ENCODE measurements at regions not wholly inside any gene's neighbourhood (a gene's known extent, or its start where the extent isn't known, plus 50 kb on each side); places are given as distances from the start of the nearest gene placed in this dataset.

- no peak for TF ChIP-seq EZH2phosphoT487 (conservative IDR thresholded peaks at IDR 0.05; ENCODE audit: low read length)
- no peak for TF ChIP-seq CTCF (IDR thresholded peaks at IDR 0.05; ENCODE audit: insufficient read depth, low read length, poor library complexity, severe bottlenecking)
Measured at GRCh38 chr6:154914288-154914687, 80.8 kb upstream of the TIAM2 start.
